ENCODE measurements at regions not wholly inside any gene's neighbourhood (a gene's known extent, or its start where the extent isn't known, plus 50 kb on each side); places are given as distances from the start of the nearest gene placed in this dataset.

DNA sequence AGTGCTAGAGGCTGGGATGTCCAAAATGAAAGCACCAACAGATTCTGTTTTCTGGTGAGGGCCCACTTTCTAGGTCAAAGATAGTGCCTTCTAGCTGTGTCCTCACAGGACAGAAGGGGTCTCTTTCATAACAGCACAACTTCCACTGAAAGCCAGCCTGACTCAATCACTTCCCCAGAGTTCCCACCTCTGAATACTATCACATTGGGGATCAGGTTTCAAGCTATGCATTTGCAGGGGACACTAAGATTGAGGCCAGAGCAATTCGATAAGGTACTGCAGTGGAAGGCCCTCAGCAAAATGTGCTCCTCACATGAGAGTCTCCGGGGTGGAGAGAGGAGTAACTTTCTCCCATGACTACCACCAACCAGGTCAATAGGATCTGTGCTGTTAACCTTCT lies 1501.5 kb downstream of the EFNB2 start:
- H3K27ac ChIP-seq (ENCODE audit: low read depth, low read length), result no peak overlapping the region
- no peaks in the 10 kb centered on the region for H3K4me1 ChIP-seq (ENCODE audit: control insufficient read depth in 1 of 2, insufficient read depth in 2 of 2, low read length in 2 of 2)
- ATAC-seq (no peak), DNase-seq (ENCODE audit: low read depth, low spot score) (no peak)
- no peaks in the 10 kb centered on the region for H3K9me3 ChIP-seq (ENCODE audit: control insufficient read depth in 1 of 2, insufficient read depth in 1 of 2, low read depth in 1 of 2, low read length in 2 of 2)
- no peak overlapping the region for H3K4me3 ChIP-seq (replicated peaks in 1 of 2; ENCODE audit: low read depth in 1 of 2, low read length in 2 of 2)
- no peaks in the 10 kb centered on the region for H3K79me2 ChIP-seq (ENCODE audit: insufficient read depth, low read length)
- no peak overlapping the region for H3K9ac ChIP-seq (ENCODE audit: low read length)
- no peak overlapping the region for H3K4me2 ChIP-seq (ENCODE audit: low read length)
- H3K27me3 ChIP-seq (ENCODE audit: insufficient read depth, low read length), result no peaks in the 10 kb centered on the region
- H3K36me3 ChIP-seq (ENCODE audit: control insufficient read depth in 1 of 2, insufficient read depth in 2 of 2, low read length in 2 of 2), result no peaks in the 10 kb centered on the region
- intact Hi-C loops (cut with micrococcal nuclease), result no loop called here
- H2AFZ ChIP-seq (ENCODE audit: low read depth, low read length, poor library complexity, severe bottlenecking), result no peak overlapping the region
- POLR2A ChIA-PET, result no interaction called here
- H3K9me2 ChIP-seq (ENCODE audit: insufficient read depth), result no peaks in the 10 kb centered on the region
- RAD21 ChIA-PET (ENCODE audit: low non-redundant PET in 1 of 2, low total read pairs in 2 of 2, uncharacterized antibody in 2 of 2, unreplicated experiment in 2 of 2), result no interaction called here
- BruUV-seq (replicated peaks), result no TSS peak
- no peaks in the 10 kb centered on the region for H4K20me1 ChIP-seq (ENCODE audit: insufficient read depth)
- TF ChIP-seq, protein P1, sequence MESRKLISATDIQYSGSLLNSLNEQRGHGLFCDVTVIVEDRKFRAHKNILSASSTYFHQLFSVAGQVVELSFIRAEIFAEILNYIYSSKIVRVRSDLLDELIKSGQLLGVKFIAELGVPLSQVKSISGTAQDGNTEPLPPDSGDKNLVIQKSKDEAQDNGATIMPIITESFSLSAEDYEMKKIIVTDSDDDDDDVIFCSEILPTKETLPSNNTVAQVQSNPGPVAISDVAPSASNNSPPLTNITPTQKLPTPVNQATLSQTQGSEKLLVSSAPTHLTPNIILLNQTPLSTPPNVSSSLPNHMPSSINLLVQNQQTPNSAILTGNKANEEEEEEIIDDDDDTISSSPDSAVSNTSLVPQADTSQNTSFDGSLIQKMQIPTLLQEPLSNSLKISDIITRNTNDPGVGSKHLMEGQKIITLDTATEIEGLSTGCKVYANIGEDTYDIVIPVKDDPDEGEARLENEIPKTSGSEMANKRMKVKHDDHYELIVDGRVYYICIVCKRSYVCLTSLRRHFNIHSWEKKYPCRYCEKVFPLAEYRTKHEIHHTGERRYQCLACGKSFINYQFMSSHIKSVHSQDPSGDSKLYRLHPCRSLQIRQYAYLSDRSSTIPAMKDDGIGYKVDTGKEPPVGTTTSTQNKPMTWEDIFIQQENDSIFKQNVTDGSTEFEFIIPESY (IDR thresholded peaks at IDR 0.05; ENCODE audit: extremely low read depth, insufficient replicate concordance, low read length), result no peak
- TF ChIP-seq YY1 (IDR thresholded peaks at IDR 0.05; ENCODE audit: extremely low read depth, insufficient replicate concordance, low read depth, low read length) (no peak), EGR1 (IDR thresholded peaks at IDR 0.05; ENCODE audit: low read depth) (no peak), JUND (IDR thresholded peaks at IDR 0.05) (no peak), EZH2 (IDR thresholded peaks at IDR 0.05) (no peak), RAD21 (IDR thresholded peaks at IDR 0.05; ENCODE audit: low read depth) (no peak), REST (IDR thresholded peaks at IDR 0.05; ENCODE audit: low read depth) (no peak), TCF7L2 (IDR thresholded peaks at IDR 0.05; ENCODE audit: borderline replicate concordance, extremely low read depth, insufficient read depth, insufficient read length) (no peak), POLR2A (IDR thresholded peaks at IDR 0.05; ENCODE audit: borderline replicate concordance, extremely low read depth, insufficient read depth, insufficient read length) (no peak), ZNF274 (IDR thresholded peaks at IDR 0.05; ENCODE audit: low read depth, low read length) (no peak), EZH2phosphoT487 (IDR thresholded peaks at IDR 0.05; ENCODE audit: borderline replicate concordance) (no peak), FOSL1 (IDR thresholded peaks at IDR 0.05; ENCODE audit: low read depth) (no peak), SP1 (IDR thresholded peaks at IDR 0.05; ENCODE audit: low read depth) (no peak), SRF (IDR thresholded peaks at IDR 0.05; ENCODE audit: low read depth) (no peak), CBX3 (IDR thresholded peaks at IDR 0.05; ENCODE audit: low read depth) (no peak), ZFX (IDR thresholded peaks at IDR 0.05) (no peak), CEBPB (IDR thresholded peaks at IDR 0.05; ENCODE audit: low read depth) (no peak), POLR2AphosphoS5 (IDR thresholded peaks at IDR 0.05; ENCODE audit: low read depth, low read length) (no peak), ATF3 (IDR thresholded peaks at IDR 0.05) (no peak)
- TF ChIP-seq, protein P2, sequence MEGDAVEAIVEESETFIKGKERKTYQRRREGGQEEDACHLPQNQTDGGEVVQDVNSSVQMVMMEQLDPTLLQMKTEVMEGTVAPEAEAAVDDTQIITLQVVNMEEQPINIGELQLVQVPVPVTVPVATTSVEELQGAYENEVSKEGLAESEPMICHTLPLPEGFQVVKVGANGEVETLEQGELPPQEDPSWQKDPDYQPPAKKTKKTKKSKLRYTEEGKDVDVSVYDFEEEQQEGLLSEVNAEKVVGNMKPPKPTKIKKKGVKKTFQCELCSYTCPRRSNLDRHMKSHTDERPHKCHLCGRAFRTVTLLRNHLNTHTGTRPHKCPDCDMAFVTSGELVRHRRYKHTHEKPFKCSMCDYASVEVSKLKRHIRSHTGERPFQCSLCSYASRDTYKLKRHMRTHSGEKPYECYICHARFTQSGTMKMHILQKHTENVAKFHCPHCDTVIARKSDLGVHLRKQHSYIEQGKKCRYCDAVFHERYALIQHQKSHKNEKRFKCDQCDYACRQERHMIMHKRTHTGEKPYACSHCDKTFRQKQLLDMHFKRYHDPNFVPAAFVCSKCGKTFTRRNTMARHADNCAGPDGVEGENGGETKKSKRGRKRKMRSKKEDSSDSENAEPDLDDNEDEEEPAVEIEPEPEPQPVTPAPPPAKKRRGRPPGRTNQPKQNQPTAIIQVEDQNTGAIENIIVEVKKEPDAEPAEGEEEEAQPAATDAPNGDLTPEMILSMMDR (IDR thresholded peaks at IDR 0.05 in 2 of 3, conservative IDR thresholded peaks at IDR 0.05 in 1 of 3; ENCODE audit: borderline replicate concordance in 1 of 3, insufficient read depth in 1 of 3, low read depth in 2 of 3, low read length in 2 of 3), result no peak
- CTCF ChIA-PET, result no interaction called here

All from HCT116 (cell line).